IMR-90 (cell line): ENCODE measurements at regions not wholly inside any gene's neighbourhood (a gene's known extent, or its start where the extent isn't known, plus 50 kb on each side); places are given as distances from the start of the nearest gene placed in this dataset.

ENCODE experiments used
- ATAC-seq: fragments of 200-7000 bp; cut with Tn5 transposase; 2 replicates; pipeline ENCODE4 v1.9.1; 2020; ENCODE audit warnings: low read depth, mild to moderate bottlenecking, moderate library complexity
- BruUV-seq: library from RNA; stranded (reverse); fragments of 400-500 nt; replicated peaks from 2 replicates; lab custom pipeline; 2021; lab: Mats Ljungman, UMichigan
- CTCF ChIA-PET: fragments of 300-600 bp; formaldehyde crosslinking; extraction: SDS; loops from one replicate; lab custom pipeline; 2021; ENCODE audit warnings: antibody characterized with exemption; lab: Yijun Ruan, JAX
- POLR2A ChIA-PET: fragments of 300-600 bp; sonication (Branson Sonifier 250); formaldehyde crosslinking; loops from one replicate; lab custom pipeline; 2022; ENCODE audit warnings: antibody characterized with exemption; ENCODE audit not compliant: unreplicated experiment; lab: Charles Lee
- DNase-seq: peaks from one replicate; pipeline ENCODE4 v3.0.0; 2013
- H2AFZ ChIP-seq: replicated peaks from 2 replicates; pipeline ENCODE3; 2013; ENCODE audit warnings: low read length, mild to moderate bottlenecking; ENCODE audit not compliant: poor library complexity
- H2AK5ac ChIP-seq: 2 replicates; pipeline ENCODE4 v1.6.1; 2013; ENCODE audit warnings: low read depth, low read length, inconsistent platforms
- H2AK9ac ChIP-seq: replicated peaks from 2 replicates; pipeline ENCODE3; 2013; ENCODE audit warnings: mild to moderate bottlenecking, low read depth, low read length, moderate library complexity; ENCODE audit not compliant: poor library complexity
- H2BK120ac ChIP-seq: 2 replicates; pipeline ENCODE4 v1.6.1; 2013; ENCODE audit warnings: low read depth, low read length, inconsistent platforms
- H2BK15ac ChIP-seq: 3 replicates; pipeline ENCODE4 v1.6.1; 2013; ENCODE audit warnings: low read depth, low read length, inconsistent platforms
- H2BK20ac ChIP-seq: 2 replicates; pipeline ENCODE4 v1.6.1; 2013; ENCODE audit warnings: low read depth, mild to moderate bottlenecking, inconsistent platforms, low read length, moderate library complexity
- H2BK5ac ChIP-seq: 2 replicates; pipeline ENCODE4 v1.6.1; 2013; ENCODE audit warnings: mild to moderate bottlenecking, low read depth, low read length, inconsistent platforms; ENCODE audit not compliant: poor library complexity, severe bottlenecking
- H3K14ac ChIP-seq: replicated peaks from 2 replicates; pipeline ENCODE4 v1.6.1; 2013; ENCODE audit warnings: low read depth, low read length, inconsistent platforms
- H3K18ac ChIP-seq: 2 replicates; pipeline ENCODE4 v1.6.1; 2013; ENCODE audit warnings: low read depth, low read length, control low read depth
- H3K23ac ChIP-seq: 2 replicates; pipeline ENCODE4 v1.6.1; 2013; ENCODE audit warnings: low read depth, low read length, inconsistent platforms
- H3K27ac ChIP-seq: 2 replicates; pipeline ENCODE4 v1.5.1; 2013; ENCODE audit warnings: mild to moderate bottlenecking, control low read depth, low read length; ENCODE audit not compliant: insufficient read depth
- H3K27me3 ChIP-seq: 2 replicates; pipeline ENCODE4 v1.6.1; 2013; ENCODE audit warnings: low read length; ENCODE audit not compliant: control insufficient read depth, insufficient read depth
- H3K36me3 ChIP-seq: 2 replicates; pipeline ENCODE4 v1.6.1; 2013; ENCODE audit warnings: low read length, mixed read lengths; ENCODE audit not compliant: control insufficient read depth, insufficient read depth
- H3K4ac ChIP-seq: 2 replicates; pipeline ENCODE4 v1.6.1; 2013; ENCODE audit warnings: low read depth, low read length, inconsistent platforms
- H3K4me1 ChIP-seq: 2 replicates; pipeline ENCODE4 v1.6.1; 2013; ENCODE audit warnings: low read length, mixed read lengths; ENCODE audit not compliant: control insufficient read depth, insufficient read depth
- H3K4me2 ChIP-seq: 2 replicates; pipeline ENCODE4 v1.6.1; 2013; ENCODE audit warnings: low read depth, mild to moderate bottlenecking, control low read depth, low read length, moderate library complexity
- H3K4me3 ChIP-seq: 2 replicates; pipeline ENCODE4 v1.5.1; 2013; ENCODE audit warnings: low read depth, mild to moderate bottlenecking, control low read depth, low read length, moderate library complexity; ENCODE audit not compliant: insufficient read depth
- H3K56ac ChIP-seq: 2 replicates; pipeline ENCODE4 v1.6.1; 2013; ENCODE audit warnings: low read length, inconsistent platforms; ENCODE audit not compliant: insufficient read depth; ENCODE audit errors: extremely low read depth
- H3K79me1 ChIP-seq, 2 experiments: 2 replicates each; pipeline ENCODE4 v1.6.1; 2013; ENCODE audit warnings: low read length in 2 of 2, inconsistent platforms in 1 of 2, low read depth in 1 of 2
- H3K9ac ChIP-seq: 2 replicates; pipeline ENCODE4 v1.6.1; 2013; ENCODE audit warnings: low read depth, low read length, control low read depth
- H3K9me1 ChIP-seq: 2 replicates; pipeline ENCODE4 v1.6.1; 2013; ENCODE audit warnings: low read length, inconsistent platforms; ENCODE audit not compliant: insufficient read depth
- H3K9me3 ChIP-seq: 2 replicates; pipeline ENCODE4 v1.6.1; 2013; ENCODE audit warnings: low read length; ENCODE audit not compliant: control insufficient read depth, insufficient read depth
- H4K20me1 ChIP-seq: 2 replicates; pipeline ENCODE4 v1.6.1; 2013; ENCODE audit warnings: low read length, inconsistent platforms; ENCODE audit not compliant: insufficient read depth
- H4K5ac ChIP-seq: 2 replicates; pipeline ENCODE4 v1.6.1; 2013; ENCODE audit warnings: mild to moderate bottlenecking, low read depth, low read length, control low read depth
- H4K8ac ChIP-seq, 2 experiments: 2 replicates each; pipeline ENCODE4 v1.6.1; 2013; ENCODE audit warnings: low read depth in 2 of 2, low read length in 2 of 2, control low read depth in 1 of 2, inconsistent platforms in 1 of 2
- H4K91ac ChIP-seq: 2 replicates; pipeline ENCODE4 v1.6.1; 2013; ENCODE audit warnings: low read depth, low read length, inconsistent platforms; ENCODE audit not compliant: insufficient read depth
- MAFK ChIP-seq: IDR thresholded peaks from 2 replicates; pipeline ENCODE4 v1.6.1; 2012; ENCODE audit warnings: low read depth, low read length, improper control_type of control experiment
- SMC3 ChIP-seq: fragments of 150-350 bp; IDR thresholded peaks from 2 replicates; pipeline ENCODE4 v1.6.1; 2016; ENCODE audit warnings: low read depth, mild to moderate bottlenecking, antibody characterized with exemption, low read length, moderate library complexity
- dilution Hi-C: fragments of 300-500 bp; cut with HindIII; formaldehyde crosslinking; loops from one replicate; pipeline ENCODE4 v1.14.3; 2018; ENCODE audit warnings: low sequenced_read_pairs; ENCODE audit not compliant: unreplicated experiment
- in situ Hi-C: fragments of 300-500 bp; cut with MboI; formaldehyde crosslinking; loops from 3 replicates; pipeline ENCODE4 v1.14.3; 2019; ENCODE audit warnings: low sequenced_read_pairs, inconsistent platforms, mixed read lengths
- intact Hi-C: fragments of 100-400 bp; cut with micrococcal nuclease; formaldehyde crosslinking; loops from 2 replicates; pipeline ENCODE4 v1.10.0; 2022

- no peaks in the 10 kb centered on the region for H3K79me1 ChIP-seq
- no peak for TF ChIP-seq SMC3
- no peak for TF ChIP-seq MAFK
- no peak overlapping the region for H3K18ac ChIP-seq
- CTCF ChIA-PET, result no interaction called here
- H3K56ac ChIP-seq, result no peak overlapping the region
- no peak overlapping the region for H2BK5ac ChIP-seq
- H4K5ac ChIP-seq, result no peak overlapping the region
- H2BK15ac ChIP-seq, result no peak overlapping the region
- H2BK120ac ChIP-seq, result no peak overlapping the region
- ATAC-seq, result no peak
- H2AK5ac ChIP-seq, result no peak overlapping the region
- H3K9me3 ChIP-seq, result peaks cover 9% of the 10 kb centered on the region
- no peak overlapping the region for H3K14ac ChIP-seq
- in situ Hi-C loops, result no loop called here
- DNase-seq, result no peak
- H4K91ac ChIP-seq, result no peak overlapping the region
- H3K27me3 ChIP-seq, result no peaks in the 10 kb centered on the region
- dilution Hi-C loops, result no loop called here
- no peak overlapping the region for H3K27ac ChIP-seq
- no peak overlapping the region for H2BK20ac ChIP-seq
- POLR2A ChIA-PET, result no interaction called here
- H3K4ac ChIP-seq, result no peak overlapping the region
- H2AK9ac ChIP-seq, result no peak overlapping the region
- no peak overlapping the region for H3K4me3 ChIP-seq
- no peak overlapping the region for H4K8ac ChIP-seq
- BruUV-seq, result no TSS peak
- H3K4me1 ChIP-seq, result no peaks in the 10 kb centered on the region
- no peaks in the 10 kb centered on the region for H4K20me1 ChIP-seq
- H3K36me3 ChIP-seq, result no peaks in the 10 kb centered on the region
- intact Hi-C loops, result no loop called here
- no peak overlapping the region for H3K23ac ChIP-seq
- H3K9me1 ChIP-seq, result no peaks in the 10 kb centered on the region
- no peak overlapping the region for H3K9ac ChIP-seq
- H2AFZ ChIP-seq, result no peak overlapping the region
- H3K4me2 ChIP-seq, result no peak overlapping the region
Observed at GRCh38 chr18:78183815-78184214, 795.8 kb upstream of the SALL3 start.
